HCT116 (cell line): ENCODE measurements at regions not wholly inside any gene's neighbourhood (a gene's known extent, or its start where the extent isn't known, plus 50 kb on each side); places are given as distances from the start of the nearest gene placed in this dataset.

Experiments
- ATAC-seq: fragments of 200-7000 bp; cut with Tn5 transposase; 2 replicates; pipeline ENCODE4 v1.9.1; 2020; ENCODE audit warnings: mild to moderate bottlenecking, moderate library complexity
- BruUV-seq: library from RNA; stranded (reverse); fragments of 400-500 nt; replicated peaks from 2 replicates; lab custom pipeline; 2021; lab: Mats Ljungman, UMichigan
- CTCF ChIA-PET: fragments of 300-600 bp; sonication (Branson Sonifier 250); formaldehyde crosslinking; loops from one replicate; lab custom pipeline; 2021; ENCODE audit warnings: antibody characterized with exemption; lab: Charles Lee
- POLR2A ChIA-PET: fragments of 300-600, 350-600 bp; sonication (Branson Sonifier 250); formaldehyde crosslinking; loops from one replicate; lab custom pipeline; 2021; ENCODE audit warnings: antibody characterized with exemption; lab: Charles Lee
- RAD21 ChIA-PET, 2 experiments: fragments of 300-600 bp; sonication (Branson Sonifier 250); formaldehyde crosslinking; loops; one replicate each; lab custom pipeline; 2023; ENCODE audit warnings: low total read pairs in 2 of 2; ENCODE audit not compliant: uncharacterized antibody in 2 of 2, unreplicated experiment in 2 of 2, low non-redundant PET in 1 of 2; lab: Charles Lee
- DNase-seq: peaks from one replicate; pipeline ENCODE4 v3.0.0-alpha.2; 2010; ENCODE audit warnings: low read depth, low spot score
- H2AFZ ChIP-seq: fragments of 200-600 bp; shearing (Covaris generic), sonication (generic); 2 replicates; pipeline ENCODE4 v1.6.1; 2017; ENCODE audit warnings: low read depth, mixed run types, mixed read lengths, antibody characterized with exemption, low read length; ENCODE audit not compliant: poor library complexity, severe bottlenecking
- H3K27ac ChIP-seq: 2 replicates; pipeline ENCODE4 v1.5.1; 2012; ENCODE audit warnings: low read depth, low read length
- H3K27me3 ChIP-seq: fragments of 200-600 bp; sonication (generic); 2 replicates; pipeline ENCODE4 v1.6.1; 2016; ENCODE audit warnings: mixed run types, low read length, mixed read lengths; ENCODE audit not compliant: insufficient read depth
- H3K36me3 ChIP-seq, 2 experiments: fragments of 200-500 bp in 1 of 2; fragments of 200-600 bp in 1 of 2; sonication (Bioruptor generic) in 1 of 2; sonication (generic) in 1 of 2; 2 replicates each; pipeline versions ENCODE4 v1.5.1 to v1.6.1; 2014 to 2016; ENCODE audit warnings: low read length in 2 of 2, inconsistent platforms in 1 of 2, mixed read lengths in 1 of 2, mixed run types in 1 of 2; ENCODE audit not compliant: insufficient read depth in 2 of 2, control insufficient read depth in 1 of 2
- H3K4me1 ChIP-seq, 2 experiments: fragments of 200-600 bp in 1 of 2; sonication (generic) in 1 of 2; 2 replicates each; pipeline versions ENCODE4 v1.5.1 to v1.6.1; 2012 to 2017; ENCODE audit warnings: low read length in 2 of 2, inconsistent platforms in 1 of 2, mild to moderate bottlenecking in 1 of 2, mixed read lengths in 1 of 2, mixed run types in 1 of 2, moderate library complexity in 1 of 2; ENCODE audit not compliant: insufficient read depth in 2 of 2, control insufficient read depth in 1 of 2
- H3K4me2 ChIP-seq: fragments of 200-600 bp; sonication (generic); 2 replicates; pipeline ENCODE4 v1.6.1; 2017; ENCODE audit warnings: mixed run types, low read length, mixed read lengths
- H3K4me3 ChIP-seq, 2 experiments: fragments of 200-600 bp in 1 of 2; sonication (generic) in 1 of 2; replicated peaks in 1 of 2; 2 replicates each; pipeline ENCODE4 v1.5.1; 2011 to 2016; ENCODE audit warnings: low read length in 2 of 2, control low read depth in 1 of 2, low read depth in 1 of 2, mild to moderate bottlenecking in 1 of 2, mixed read lengths in 1 of 2, mixed run types in 1 of 2
- H3K79me2 ChIP-seq: fragments of 200-600 bp; sonication (generic); 2 replicates; pipeline ENCODE4 v1.6.1; 2017; ENCODE audit warnings: mild to moderate bottlenecking, mixed run types, low read length, moderate library complexity, mixed read lengths; ENCODE audit not compliant: insufficient read depth
- H3K9ac ChIP-seq: fragments of 200-600 bp; sonication (generic); 2 replicates; pipeline ENCODE4 v1.6.1; 2016; ENCODE audit warnings: low read length, mixed read lengths
- H3K9me2 ChIP-seq: fragments of 200-600 bp; sonication (generic), shearing (Covaris generic); 2 replicates; pipeline ENCODE4 v1.6.1; 2017; ENCODE audit warnings: mixed run types, mild to moderate bottlenecking, moderate library complexity; ENCODE audit not compliant: insufficient read depth
- H3K9me3 ChIP-seq, 2 experiments: fragments of 200-500 bp in 1 of 2; fragments of 200-600 bp in 1 of 2; sonication (Bioruptor generic) in 1 of 2; sonication (generic) in 1 of 2; 2 replicates each; pipeline ENCODE4 v1.6.1; 2014 to 2017; ENCODE audit warnings: low read length in 2 of 2, mixed read lengths in 2 of 2, inconsistent platforms in 1 of 2, low read depth in 1 of 2, mild to moderate bottlenecking in 1 of 2, mixed run types in 1 of 2, moderate library complexity in 1 of 2; ENCODE audit not compliant: control insufficient read depth in 1 of 2, insufficient read depth in 1 of 2
- H4K20me1 ChIP-seq: fragments of 200-600 bp; sonication (generic), shearing (Covaris generic); 2 replicates; pipeline ENCODE4 v1.6.1; 2017; ENCODE audit warnings: mixed run types, mild to moderate bottlenecking, moderate library complexity; ENCODE audit not compliant: insufficient read depth
- CBX3 ChIP-seq: IDR thresholded peaks from 2 replicates; pipeline ENCODE4 v1.6.1; 2012; ENCODE audit warnings: low read depth
- CEBPB ChIP-seq: IDR thresholded peaks from 2 replicates; pipeline ENCODE4 v1.6.1; 2012; ENCODE audit warnings: low read depth
- EZH2 ChIP-seq: fragments of 200-600 bp; sonication (generic); IDR thresholded peaks from 2 replicates; pipeline ENCODE4 v1.6.1; 2017; ENCODE audit warnings: antibody characterized with exemption, mixed run types
- EZH2phosphoT487 ChIP-seq: fragments of 200-600 bp; IDR thresholded peaks from 2 replicates; pipeline ENCODE4 v1.6.1; 2018; ENCODE audit warnings: antibody characterized with exemption, borderline replicate concordance
- FOSL1 ChIP-seq: IDR thresholded peaks from 2 replicates; pipeline ENCODE4 v1.6.1; 2012; ENCODE audit warnings: low read depth
- JUND ChIP-seq: IDR thresholded peaks from 2 replicates; pipeline ENCODE4 v1.6.1; 2012
- POLR2AphosphoS5 ChIP-seq: IDR thresholded peaks from 2 replicates; pipeline ENCODE4 v1.6.1; 2011; ENCODE audit warnings: mild to moderate bottlenecking, low read depth, low read length, moderate library complexity
- SIN3A ChIP-seq: IDR thresholded peaks from 2 replicates; pipeline ENCODE4 v1.6.1; 2012; ENCODE audit warnings: low read depth
- SRF ChIP-seq: IDR thresholded peaks from 2 replicates; pipeline ENCODE4 v1.6.1; 2012; ENCODE audit warnings: low read depth
- TCF7L2 ChIP-seq: IDR thresholded peaks from 2 replicates; pipeline ENCODE4 v1.7.0; 2011; ENCODE audit warnings: borderline replicate concordance, inconsistent platforms; ENCODE audit not compliant: insufficient read depth, insufficient read length; ENCODE audit errors: extremely low read depth
- ZBTB33 ChIP-seq: IDR thresholded peaks from 2 replicates; pipeline ENCODE4 v1.6.1; 2011; ENCODE audit warnings: mild to moderate bottlenecking, low read length, moderate library complexity; ENCODE audit not compliant: insufficient replicate concordance; ENCODE audit errors: extremely low read depth
- ZFX ChIP-seq: fragments of 450-650 bp; IDR thresholded peaks from 2 replicates; pipeline ENCODE4 v1.6.1; 2017
- intact Hi-C: fragments of 100-400 bp; cut with micrococcal nuclease; formaldehyde crosslinking; loops from 2 replicates; pipeline ENCODE4 v1.10.0; 2022
- TF ChIP-seq, protein P1 (sequence below): IDR thresholded peaks from 2 replicates; pipeline ENCODE4 v1.6.1; 2012; ENCODE audit warnings: low read depth
- TF ChIP-seq, protein P2 (sequence below), 3 experiments: fragments of 200-600 bp in 1 of 3; sonication (generic) in 1 of 3; IDR thresholded peaks in 2 of 3; conservative IDR thresholded peaks in 1 of 3; 2 replicates each; pipeline ENCODE4 v1.5.1; 2012 to 2017; ENCODE audit warnings: low read depth in 2 of 3, low read length in 2 of 3, antibody characterized with exemption in 1 of 3, borderline replicate concordance in 1 of 3, control low read depth in 1 of 3, mild to moderate bottlenecking in 1 of 3, mixed read lengths in 1 of 3, mixed run types in 1 of 3, moderate library complexity in 1 of 3; ENCODE audit not compliant: insufficient read depth in 1 of 3

DNA sequence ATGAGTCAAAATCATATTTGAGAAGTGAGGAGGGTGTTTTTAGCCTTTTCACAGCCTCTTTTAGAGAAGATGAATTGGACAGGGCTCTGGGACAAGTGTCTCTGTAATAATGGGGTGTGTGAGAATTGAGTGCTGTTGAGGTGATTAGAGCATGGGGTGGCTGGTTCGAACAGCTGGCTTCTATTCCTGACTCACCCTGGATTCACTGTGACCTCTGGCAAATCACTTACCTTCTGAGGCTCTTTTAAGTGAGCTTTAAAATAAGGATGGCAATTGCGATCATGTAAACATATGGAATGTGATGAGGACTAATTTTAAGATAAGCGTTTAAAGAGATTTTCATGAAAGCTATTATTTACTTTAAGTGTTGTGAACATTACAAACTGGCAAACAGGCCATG, 243.4 kb downstream of the ADGRL2 start:
- H3K27ac ChIP-seq, result no peak overlapping the region
- no peaks in the 10 kb centered on the region for H3K27me3 ChIP-seq
- no peaks in the 10 kb centered on the region for H3K9me3 ChIP-seq
- no peak overlapping the region for H3K4me3 ChIP-seq
- TF ChIP-seq JUND (no peak), EZH2 (no peak), CEBPB (no peak), FOSL1 (no peak), ZFX (no peak), POLR2AphosphoS5 (no peak), SRF (no peak), CBX3 (no peak), EZH2phosphoT487 (no peak), SIN3A (no peak), TCF7L2 (no peak), ZBTB33 (no peak)
- TF ChIP-seq, protein P1, sequence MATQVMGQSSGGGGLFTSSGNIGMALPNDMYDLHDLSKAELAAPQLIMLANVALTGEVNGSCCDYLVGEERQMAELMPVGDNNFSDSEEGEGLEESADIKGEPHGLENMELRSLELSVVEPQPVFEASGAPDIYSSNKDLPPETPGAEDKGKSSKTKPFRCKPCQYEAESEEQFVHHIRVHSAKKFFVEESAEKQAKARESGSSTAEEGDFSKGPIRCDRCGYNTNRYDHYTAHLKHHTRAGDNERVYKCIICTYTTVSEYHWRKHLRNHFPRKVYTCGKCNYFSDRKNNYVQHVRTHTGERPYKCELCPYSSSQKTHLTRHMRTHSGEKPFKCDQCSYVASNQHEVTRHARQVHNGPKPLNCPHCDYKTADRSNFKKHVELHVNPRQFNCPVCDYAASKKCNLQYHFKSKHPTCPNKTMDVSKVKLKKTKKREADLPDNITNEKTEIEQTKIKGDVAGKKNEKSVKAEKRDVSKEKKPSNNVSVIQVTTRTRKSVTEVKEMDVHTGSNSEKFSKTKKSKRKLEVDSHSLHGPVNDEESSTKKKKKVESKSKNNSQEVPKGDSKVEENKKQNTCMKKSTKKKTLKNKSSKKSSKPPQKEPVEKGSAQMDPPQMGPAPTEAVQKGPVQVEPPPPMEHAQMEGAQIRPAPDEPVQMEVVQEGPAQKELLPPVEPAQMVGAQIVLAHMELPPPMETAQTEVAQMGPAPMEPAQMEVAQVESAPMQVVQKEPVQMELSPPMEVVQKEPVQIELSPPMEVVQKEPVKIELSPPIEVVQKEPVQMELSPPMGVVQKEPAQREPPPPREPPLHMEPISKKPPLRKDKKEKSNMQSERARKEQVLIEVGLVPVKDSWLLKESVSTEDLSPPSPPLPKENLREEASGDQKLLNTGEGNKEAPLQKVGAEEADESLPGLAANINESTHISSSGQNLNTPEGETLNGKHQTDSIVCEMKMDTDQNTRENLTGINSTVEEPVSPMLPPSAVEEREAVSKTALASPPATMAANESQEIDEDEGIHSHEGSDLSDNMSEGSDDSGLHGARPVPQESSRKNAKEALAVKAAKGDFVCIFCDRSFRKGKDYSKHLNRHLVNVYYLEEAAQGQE, result no peak
- TF ChIP-seq, protein P2, sequence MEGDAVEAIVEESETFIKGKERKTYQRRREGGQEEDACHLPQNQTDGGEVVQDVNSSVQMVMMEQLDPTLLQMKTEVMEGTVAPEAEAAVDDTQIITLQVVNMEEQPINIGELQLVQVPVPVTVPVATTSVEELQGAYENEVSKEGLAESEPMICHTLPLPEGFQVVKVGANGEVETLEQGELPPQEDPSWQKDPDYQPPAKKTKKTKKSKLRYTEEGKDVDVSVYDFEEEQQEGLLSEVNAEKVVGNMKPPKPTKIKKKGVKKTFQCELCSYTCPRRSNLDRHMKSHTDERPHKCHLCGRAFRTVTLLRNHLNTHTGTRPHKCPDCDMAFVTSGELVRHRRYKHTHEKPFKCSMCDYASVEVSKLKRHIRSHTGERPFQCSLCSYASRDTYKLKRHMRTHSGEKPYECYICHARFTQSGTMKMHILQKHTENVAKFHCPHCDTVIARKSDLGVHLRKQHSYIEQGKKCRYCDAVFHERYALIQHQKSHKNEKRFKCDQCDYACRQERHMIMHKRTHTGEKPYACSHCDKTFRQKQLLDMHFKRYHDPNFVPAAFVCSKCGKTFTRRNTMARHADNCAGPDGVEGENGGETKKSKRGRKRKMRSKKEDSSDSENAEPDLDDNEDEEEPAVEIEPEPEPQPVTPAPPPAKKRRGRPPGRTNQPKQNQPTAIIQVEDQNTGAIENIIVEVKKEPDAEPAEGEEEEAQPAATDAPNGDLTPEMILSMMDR (IDR thresholded peaks at IDR 0.05 in 2 of 3, conservative IDR thresholded peaks at IDR 0.05 in 1 of 3; ENCODE audit: borderline replicate concordance in 1 of 3, insufficient read depth in 1 of 3, low read depth in 2 of 3, low read length in 2 of 3), result no peak
- H2AFZ ChIP-seq, result no peak overlapping the region
- intact Hi-C loops, result no loop called here
- ChIA-PET CTCF (no interaction called here), RAD21 (no interaction called here), POLR2A (no interaction called here)
- no peak for DNase-seq
- ATAC-seq, result no peak
- H3K4me2 ChIP-seq, result no peak overlapping the region
- no TSS peak for BruUV-seq
- H3K9me2 ChIP-seq, result no peaks in the 10 kb centered on the region
- H3K36me3 ChIP-seq, result no peaks in the 10 kb centered on the region
- H4K20me1 ChIP-seq, result no peaks in the 10 kb centered on the region
- H3K9ac ChIP-seq, result no peak overlapping the region
- H3K4me1 ChIP-seq, result no peaks in the 10 kb centered on the region
- no peaks in the 10 kb centered on the region for H3K79me2 ChIP-seq
